ENCODE measurements at regions not wholly inside any gene's neighbourhood (a gene's known extent, or its start where the extent isn't known, plus 50 kb on each side); places are given as distances from the start of the nearest gene placed in this dataset.

- TF ChIP-seq POLR2A (IDR thresholded peaks at IDR 0.05) (no peak), CTCF (IDR thresholded peaks at IDR 0.05) (no peak)
Measured at GRCh38 chr14:105690671-105691070, 164.3 kb downstream of the TMEM121 start.
